RPMI7951 (cell line): ENCODE measurements at regions not wholly inside any gene's neighbourhood (a gene's known extent, or its start where the extent isn't known, plus 50 kb on each side); places are given as distances from the start of the nearest gene placed in this dataset.
"Not testable (repeated sequence)": the region's sequence is repeated elsewhere in the genome, so short reads cannot be mapped to it uniquely, and the experiment has no call there.

Experiments
- DNase-seq: peaks from one replicate; pipeline ENCODE4 v3.0.0-alpha.2; 2012; ENCODE audit warnings: low read depth

DNA sequence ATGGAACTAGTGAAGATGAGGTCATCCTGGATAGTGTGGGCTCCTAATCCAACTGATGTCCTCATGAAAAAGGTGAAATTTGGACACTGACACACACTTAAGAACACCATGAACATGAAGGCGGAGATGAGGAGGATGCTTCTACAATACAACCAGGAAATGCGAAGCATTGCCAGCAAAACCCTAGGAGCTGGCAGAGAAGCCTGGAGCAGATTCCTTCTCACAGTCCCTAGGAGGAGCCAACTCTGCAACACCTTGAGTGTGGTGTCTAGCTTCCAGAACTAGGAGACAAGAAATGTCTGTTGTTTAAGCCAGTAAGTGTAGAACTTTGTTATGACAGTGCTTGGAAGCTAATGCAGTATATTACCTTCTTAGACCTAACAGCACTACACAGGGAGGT lies 191.9 kb upstream of the PWP1 start:
- no peak for DNase-seq

DNA sequence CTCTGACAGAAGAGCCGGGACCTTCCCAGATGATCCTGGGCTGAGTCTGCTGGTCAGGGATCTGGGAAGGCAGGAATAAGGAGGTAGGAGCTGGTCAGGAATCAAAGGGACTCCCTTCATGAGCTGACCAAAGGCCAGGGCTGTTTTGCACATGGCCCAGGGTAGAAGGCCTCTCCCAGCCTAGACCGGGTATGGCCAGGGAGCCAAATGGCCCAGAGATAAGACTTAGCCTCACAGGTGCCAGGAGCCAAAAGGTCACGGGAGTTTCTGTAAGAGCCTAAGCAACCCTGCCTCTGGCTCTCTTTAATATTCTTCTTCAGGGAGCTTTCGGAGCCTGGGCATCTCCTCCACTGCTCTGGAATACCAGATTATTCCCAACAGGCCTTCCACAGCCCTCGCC lies 191.3 kb upstream of the PWP1 start:
- DNase-seq = no peak

DNA sequence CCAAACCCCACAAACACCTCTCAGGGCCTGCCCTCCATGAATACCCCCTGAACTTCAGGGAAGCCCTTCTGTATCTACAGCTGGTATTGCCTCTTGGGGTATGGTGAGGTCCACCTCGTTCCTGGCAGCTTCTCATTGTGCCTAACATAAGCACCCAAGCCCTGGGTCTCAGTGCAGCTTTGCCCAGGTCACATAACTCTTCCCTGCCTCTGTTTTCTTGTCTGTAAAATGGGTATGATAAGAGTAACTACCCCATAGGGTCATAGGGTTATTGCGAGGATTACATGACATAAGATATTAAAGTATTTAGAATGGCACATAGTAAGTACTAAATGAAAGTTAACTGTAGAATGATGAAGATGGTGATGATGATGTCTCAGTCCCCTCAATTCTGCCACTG lies 190.0 kb upstream of the PWP1 start:
- no peak for DNase-seq

- DNase-seq = no peak
Observed at GRCh38 chr12:107497231-107497630, 188.4 kb upstream of the PWP1 start.

DNA sequence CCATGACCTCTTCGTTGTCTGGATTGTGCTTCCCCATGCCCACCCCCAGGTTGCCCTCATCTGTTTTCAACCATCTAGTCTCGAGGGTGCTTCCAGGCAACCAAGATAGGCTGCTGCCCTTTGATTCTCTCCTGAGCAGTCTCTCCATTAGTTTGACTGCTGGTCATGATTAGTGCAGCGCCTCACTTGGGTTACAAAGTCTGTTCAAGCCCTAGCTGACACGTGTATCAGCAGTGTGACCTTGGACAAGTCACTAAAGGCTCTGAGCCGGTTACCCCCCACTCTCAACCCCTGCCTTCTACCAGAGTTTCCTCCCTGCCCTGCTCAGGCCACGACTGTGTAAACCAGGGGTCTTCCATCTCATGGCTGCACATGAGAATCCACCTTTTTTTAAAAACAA lies 185.3 kb upstream of the PWP1 start:
- DNase-seq = no peak

GRCh38 chr12:107501681-107502080 lies 183.9 kb upstream of the PWP1 start:
- no peak for DNase-seq

DNA sequence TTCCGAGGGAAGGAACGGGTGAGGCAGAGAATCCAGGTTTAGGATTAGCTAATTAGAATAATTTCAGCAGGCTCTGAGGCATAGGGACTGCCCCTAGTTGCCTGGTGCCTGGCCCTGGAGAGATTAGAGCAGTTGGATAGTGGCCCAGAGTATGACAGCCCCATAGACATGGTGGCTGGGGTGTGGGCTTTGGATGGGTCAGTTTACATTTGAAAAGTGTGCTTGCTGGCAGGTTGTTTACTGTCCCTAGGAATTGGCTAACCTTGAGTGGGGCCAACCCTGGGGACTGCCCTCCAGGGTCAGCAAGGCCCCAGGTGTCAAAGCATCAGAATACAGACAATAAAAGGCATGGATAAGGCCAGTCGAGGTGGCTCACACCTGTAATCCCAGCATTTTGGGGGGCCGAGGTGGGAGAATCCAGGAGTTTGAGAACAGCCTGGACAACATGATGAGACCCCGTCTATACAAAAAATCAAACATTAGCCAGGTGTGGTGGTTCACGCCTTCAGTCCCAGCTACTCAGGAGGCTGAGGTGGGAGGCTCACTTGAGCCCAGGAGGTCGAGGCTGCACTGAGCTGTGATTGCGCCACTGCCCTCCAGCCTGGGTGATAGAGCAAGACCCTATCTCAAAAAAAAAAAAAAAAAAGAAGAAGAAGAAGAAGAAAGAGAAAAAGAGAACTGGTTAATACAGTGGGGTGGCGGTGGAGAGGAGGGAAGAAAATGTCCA lies 182.3 kb upstream of the PWP1 start:
- DNase-seq = no peak

DNA sequence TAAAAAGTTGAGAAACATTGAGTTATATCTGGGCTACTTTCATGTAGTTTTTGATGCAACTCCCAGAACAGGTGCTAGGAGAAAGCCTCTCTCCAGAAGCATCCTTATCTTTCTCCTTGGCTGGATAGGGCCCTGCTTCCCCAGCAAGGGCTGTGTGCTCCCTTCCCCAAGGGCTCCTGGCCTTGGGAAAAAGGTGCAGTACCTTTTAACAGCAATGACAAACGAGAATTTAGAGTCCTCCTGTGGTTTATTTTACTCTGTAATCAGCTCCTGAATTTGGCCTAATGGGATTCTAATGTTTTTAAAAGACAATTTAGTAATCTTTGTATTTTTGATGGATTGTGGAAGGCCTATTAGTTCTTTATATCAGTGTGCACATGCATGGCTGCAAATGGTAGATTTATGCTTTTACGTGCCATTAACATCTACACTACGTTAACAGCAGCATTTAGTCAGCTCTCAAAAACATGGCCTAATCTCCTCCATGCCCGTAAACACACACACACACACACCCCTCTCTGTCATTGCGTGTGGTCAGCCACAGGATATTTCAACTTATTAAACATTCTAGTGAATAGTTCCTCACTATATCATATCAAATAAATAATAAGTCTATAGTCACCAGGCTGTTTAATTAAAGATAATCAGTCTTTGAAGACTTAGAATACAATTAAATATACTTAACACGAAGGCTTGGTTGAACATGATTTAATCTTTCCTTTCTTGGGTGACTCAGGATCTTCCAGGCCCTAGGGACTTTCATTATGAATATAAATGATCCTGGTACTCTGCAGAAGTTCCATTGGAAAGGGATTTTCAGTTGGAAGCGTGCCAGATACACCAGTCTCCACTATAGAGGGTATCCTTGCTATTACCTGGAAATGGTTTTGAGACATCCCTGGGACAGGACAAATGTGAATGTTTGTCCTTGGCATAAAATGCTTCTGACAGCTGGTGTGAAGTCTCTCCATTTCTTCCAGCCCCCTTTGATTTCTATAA lies 181.4 kb upstream of the PWP1 start:
- DNase-seq = no peak

DNA sequence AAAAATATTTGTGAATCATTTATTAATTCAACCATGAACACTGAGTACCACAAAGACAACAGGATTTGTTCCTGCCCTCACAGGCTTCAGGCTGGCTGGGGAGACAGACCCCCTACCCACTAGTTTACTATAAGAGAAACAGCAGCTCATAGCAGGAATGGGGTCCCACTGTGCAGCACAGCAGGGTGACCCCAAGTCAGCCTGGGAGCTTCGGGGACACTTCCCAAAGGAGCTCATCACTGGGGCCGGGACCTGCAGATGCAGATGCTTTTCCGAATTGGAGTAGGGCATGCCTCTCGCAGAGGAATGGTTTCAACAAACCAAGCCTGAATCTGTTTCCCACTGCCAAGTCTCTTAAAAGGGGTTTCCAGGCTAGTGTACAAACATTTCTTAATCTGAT lies 176.2 kb upstream of the PWP1 start:
- DNase-seq = no peak

DNA sequence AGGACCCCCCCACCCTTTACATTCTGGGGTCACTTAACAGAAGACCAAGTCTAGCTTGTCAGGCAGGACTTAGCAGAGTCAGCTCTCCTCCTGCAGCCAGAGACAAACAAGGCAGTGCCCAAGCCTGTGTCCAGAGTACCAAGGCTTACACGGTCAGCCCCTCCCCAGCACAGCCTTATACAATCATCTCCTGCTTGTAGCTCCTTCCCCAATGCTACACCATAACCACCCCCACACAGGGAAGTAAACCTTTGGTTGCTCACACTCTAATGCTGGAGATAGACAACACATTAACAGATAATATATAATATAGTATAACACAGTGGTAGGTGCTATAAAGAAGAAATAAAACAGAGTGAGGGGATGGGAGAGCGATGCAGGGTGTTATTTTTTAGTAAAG lies 175.4 kb upstream of the PWP1 start:
- no peak for DNase-seq

DNA sequence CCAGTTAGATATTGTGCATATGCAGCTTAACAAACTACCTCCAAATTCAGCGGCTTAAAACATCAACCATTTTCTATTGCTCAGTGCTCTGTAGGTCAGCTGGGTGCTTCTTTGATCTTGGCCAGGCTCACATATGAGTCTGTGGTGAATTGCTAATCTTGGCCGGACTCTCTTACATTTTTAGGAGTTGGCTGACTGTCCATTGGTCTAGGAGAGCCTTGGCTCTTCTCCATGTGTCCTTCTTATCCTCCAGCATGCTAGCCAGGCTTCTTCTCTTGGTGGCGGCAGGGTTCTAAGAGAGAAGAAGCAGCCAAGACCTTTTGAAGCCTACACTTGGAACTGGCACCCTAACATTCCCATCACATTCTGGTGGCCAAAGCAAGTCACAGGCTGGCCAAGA lies 174.3 kb upstream of the PWP1 start:
- DNase-seq = peak; percentile 65

DNA sequence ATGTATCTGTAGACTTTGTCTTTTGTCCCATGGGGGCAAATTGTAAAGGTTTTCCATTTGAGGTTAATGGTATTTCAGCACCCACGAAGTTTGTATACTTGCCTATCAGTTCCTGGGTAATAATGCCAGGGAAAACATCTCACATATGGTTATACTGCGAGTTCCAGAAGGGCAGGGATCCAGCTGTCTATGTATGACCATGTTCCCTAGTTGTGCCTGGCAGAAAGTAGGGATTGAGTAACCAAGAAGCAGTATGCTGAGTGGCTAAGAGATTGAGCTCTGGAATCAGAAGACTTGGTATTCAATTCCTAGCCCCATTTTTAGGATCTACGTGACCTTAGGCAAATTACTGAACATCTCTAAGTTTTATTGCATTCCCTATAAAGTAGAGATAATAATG lies 173.2 kb upstream of the PWP1 start:
- no peak for DNase-seq

DNA sequence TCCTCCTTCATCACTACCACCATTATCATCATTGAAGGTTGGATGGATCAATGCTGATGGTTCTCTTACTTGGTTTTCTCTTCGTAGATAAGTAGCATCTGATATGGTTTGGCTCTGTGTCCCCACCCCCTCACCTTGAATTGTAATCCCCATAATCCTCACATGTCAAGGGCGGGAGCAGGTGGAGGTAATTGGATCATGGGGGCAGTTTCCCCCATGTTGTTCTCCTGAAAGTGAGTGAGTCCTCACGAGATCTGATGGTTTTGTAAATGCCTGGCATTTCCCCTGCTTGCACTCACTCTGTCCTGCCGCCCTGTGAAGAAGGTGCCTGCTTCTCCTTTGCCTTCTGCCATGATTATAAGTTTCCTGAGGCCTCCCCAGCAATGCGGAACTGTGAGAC lies 172.4 kb upstream of the PWP1 start:
- no peak for DNase-seq

DNA sequence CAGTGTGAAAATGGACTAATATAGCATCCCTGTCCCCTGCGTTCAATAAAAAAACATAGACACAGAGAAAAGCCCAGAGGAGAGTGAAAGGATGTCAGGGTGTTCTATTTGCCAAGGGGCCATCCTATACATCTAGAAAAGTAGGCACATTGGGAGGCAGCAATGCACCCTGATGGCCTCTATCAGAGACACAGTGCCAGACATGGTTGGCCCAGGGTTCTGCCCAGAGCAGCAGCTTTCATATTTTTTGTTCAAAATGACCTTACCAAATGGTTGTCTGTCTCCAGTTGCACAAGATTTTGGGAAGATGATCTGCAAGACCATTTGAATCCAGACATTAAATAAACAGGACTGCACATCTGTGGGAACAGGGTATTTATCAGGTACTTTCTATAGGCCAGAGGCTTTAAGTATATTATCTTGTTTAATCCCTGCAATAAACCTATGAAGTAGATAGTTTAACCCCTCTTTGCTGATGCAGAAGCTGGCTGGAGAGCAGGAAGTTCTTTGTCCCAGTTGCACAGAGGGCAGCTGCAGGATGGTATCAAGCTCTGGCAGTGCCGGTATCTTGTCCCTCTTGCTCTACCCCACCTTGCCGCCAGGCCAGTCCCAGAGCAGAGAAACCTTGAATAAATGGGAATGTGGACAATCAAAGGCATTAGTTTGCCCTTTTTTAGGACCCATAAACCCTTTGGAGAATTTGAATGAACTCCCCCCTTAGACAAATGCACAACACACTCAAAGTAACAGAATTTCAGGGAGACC lies 171.8 kb upstream of the PWP1 start:
- DNase-seq = no peak

- DNase-seq = no peak
Observed at GRCh38 chr12:107514887-107515445, 170.6 kb upstream of the PWP1 start.

- peak; percentile 90 for DNase-seq
Observed at GRCh38 chr12:107515446-107515958, 170.1 kb upstream of the PWP1 start.

DNA sequence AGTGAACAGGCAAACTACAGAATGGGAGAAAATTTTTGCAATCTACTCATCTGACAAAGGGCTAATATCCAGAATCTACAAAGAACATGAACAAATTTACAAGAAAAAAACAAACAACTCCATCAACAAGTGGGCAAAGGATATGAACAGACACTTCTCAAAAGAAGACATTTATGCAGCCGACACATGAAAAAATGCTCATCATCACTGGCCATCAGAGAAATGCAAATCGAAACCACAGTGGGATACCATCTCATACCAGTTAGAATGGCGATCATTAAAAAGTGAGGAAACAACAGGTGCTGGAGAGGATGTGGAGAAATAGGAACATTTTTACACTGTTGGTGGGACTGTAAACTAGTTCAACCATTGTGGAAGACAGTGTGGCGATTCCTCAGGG lies 167.8 kb upstream of the PWP1 start:
- not testable (repeated sequence) for DNase-seq

GRCh38 chr12:107518868-107519267 lies 166.7 kb upstream of the PWP1 start:
- DNase-seq = no peak

GRCh38 chr12:107519906-107520859 lies 165.4 kb upstream of the PWP1 start:
- DNase-seq = peak; percentile 21

- no peak for DNase-seq
Observed at GRCh38 chr12:107521826-107522355, 163.7 kb upstream of the PWP1 start.
